MM.1S (cell line): ENCODE measurements at regions not wholly inside any gene's neighbourhood (a gene's known extent, or its start where the extent isn't known, plus 50 kb on each side); places are given as distances from the start of the nearest gene placed in this dataset.

Source experiments
- DNase-seq: peaks from one replicate; pipeline ENCODE4 v3.0.0-alpha.2; 2015
- H2AFZ ChIP-seq: fragments of 300-600 bp; sonication (generic); 2 replicates; pipeline ENCODE4 v1.6.0; 2016; ENCODE audit warnings: antibody characterized with exemption, low read length
- H3F3A ChIP-seq: fragments of 300-600 bp; sonication (generic); 2 replicates; pipeline ENCODE4 v1.6.1; 2016; ENCODE audit warnings: mild to moderate bottlenecking, antibody characterized with exemption, low read length, moderate library complexity, mixed read lengths; ENCODE audit not compliant: insufficient read depth
- H3K27ac ChIP-seq: fragments of 300-600 bp; sonication (generic); 2 replicates; pipeline ENCODE4 v1.5.1; 2016; ENCODE audit warnings: mild to moderate bottlenecking, low read length
- H3K27me3 ChIP-seq: fragments of 300-600 bp; sonication (generic); replicated peaks from 2 replicates; pipeline ENCODE4 v1.6.0; 2016; ENCODE audit warnings: low read length; ENCODE audit not compliant: insufficient read depth
- H3K36me3 ChIP-seq: fragments of 300-600 bp; sonication (generic); replicated peaks from 2 replicates; pipeline ENCODE4 v1.6.1; 2016; ENCODE audit warnings: mild to moderate bottlenecking, low read length, mixed read lengths; ENCODE audit not compliant: insufficient read depth
- H3K4me1 ChIP-seq: fragments of 300-600 bp; sonication (generic); 2 replicates; pipeline ENCODE4 v1.6.1; 2016; ENCODE audit warnings: low read length, mixed read lengths
- H3K4me2 ChIP-seq: fragments of 300-600 bp; sonication (generic); 2 replicates; pipeline ENCODE4 v1.6.0; 2016; ENCODE audit warnings: low read depth, low read length
- H3K4me3 ChIP-seq: fragments of 300-600 bp; sonication (generic); 2 replicates; pipeline ENCODE4 v1.5.1; 2016; ENCODE audit warnings: low read length, mixed read lengths
- H3K79me2 ChIP-seq: fragments of 300-600 bp; sonication (generic); 2 replicates; pipeline ENCODE4 v1.6.1; 2016; ENCODE audit warnings: mixed run types, low read length, mixed read lengths
- H3K9ac ChIP-seq: fragments of 300-600 bp; sonication (generic); 2 replicates; pipeline ENCODE4 v1.6.1; 2016; ENCODE audit warnings: low read length, mixed read lengths
- H3K9me2 ChIP-seq: fragments of 300-600 bp; sonication (generic); replicated peaks from 2 replicates; pipeline ENCODE4 v1.6.1; 2016; ENCODE audit warnings: mild to moderate bottlenecking, low read length, mixed read lengths; ENCODE audit not compliant: insufficient read depth
- H3K9me3 ChIP-seq: fragments of 300-600 bp; sonication (generic); replicated peaks from 2 replicates; pipeline ENCODE4 v1.6.1; 2016; ENCODE audit warnings: mild to moderate bottlenecking, low read length, mixed read lengths; ENCODE audit not compliant: insufficient read depth
- H4K20me1 ChIP-seq: fragments of 300-600 bp; sonication (generic); 2 replicates; pipeline ENCODE4 v1.6.1; 2016; ENCODE audit warnings: mild to moderate bottlenecking, low read length, moderate library complexity, mixed read lengths; ENCODE audit not compliant: insufficient read depth
- EZH2 ChIP-seq: fragments of 300-600 bp; sonication (generic); optimal IDR thresholded peaks from 2 replicates; pipeline ENCODE3; 2017; ENCODE audit warnings: low read depth, mild to moderate bottlenecking, antibody characterized with exemption, low read length, mixed read lengths
- EZH2phosphoT487 ChIP-seq: fragments of 300-600 bp; sonication (generic); IDR thresholded peaks from 2 replicates; pipeline ENCODE4 v1.6.1; 2018; ENCODE audit warnings: antibody characterized with exemption, low read length
- TF ChIP-seq, protein P1 (sequence below): fragments of 300-600 bp; sonication (generic); IDR thresholded peaks from 2 replicates; pipeline ENCODE4 v1.5.1; 2016; ENCODE audit warnings: antibody characterized with exemption, low read length, mixed read lengths

DNA sequence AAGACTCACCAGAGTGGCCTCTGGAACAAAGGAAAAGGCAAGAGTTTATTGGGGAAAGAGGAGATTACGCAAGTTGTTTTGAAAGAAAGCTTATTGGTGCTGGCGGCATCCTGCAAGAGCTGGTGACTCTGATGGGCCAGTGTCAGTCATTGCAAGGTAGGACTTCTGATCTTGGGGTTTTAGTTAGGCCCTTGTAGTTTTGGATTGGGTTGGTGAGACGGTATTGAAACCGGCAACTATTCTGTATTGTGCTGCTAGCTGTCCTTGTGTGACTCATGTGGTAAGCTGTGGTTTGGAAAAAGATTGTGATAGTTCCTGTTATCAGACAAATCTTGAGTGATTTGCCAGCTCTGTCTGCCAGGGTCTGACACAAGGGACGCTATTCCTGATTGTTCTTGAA lies 159.1 kb upstream of the PIEZO2 start:
- Histone ChIP-seq H3K4me3 (no peak overlapping the region), H4K20me1 (no peaks in the 10 kb centered on the region), H3K9ac (no peak overlapping the region), H3K4me2 (no peak overlapping the region), H3K27ac (no peak overlapping the region), H3K79me2 (no peaks in the 10 kb centered on the region), H3K9me2 (no peaks in the 10 kb centered on the region), H3F3A (no peaks in the 10 kb centered on the region), H3K36me3 (no peaks in the 10 kb centered on the region), H2AFZ (no peak overlapping the region), H3K27me3 (no peaks in the 10 kb centered on the region), H3K4me1 (no peaks in the 10 kb centered on the region), H3K9me3 (no peaks in the 10 kb centered on the region)
- TF ChIP-seq EZH2phosphoT487, result no peak
- no peak for DNase-seq

DNA sequence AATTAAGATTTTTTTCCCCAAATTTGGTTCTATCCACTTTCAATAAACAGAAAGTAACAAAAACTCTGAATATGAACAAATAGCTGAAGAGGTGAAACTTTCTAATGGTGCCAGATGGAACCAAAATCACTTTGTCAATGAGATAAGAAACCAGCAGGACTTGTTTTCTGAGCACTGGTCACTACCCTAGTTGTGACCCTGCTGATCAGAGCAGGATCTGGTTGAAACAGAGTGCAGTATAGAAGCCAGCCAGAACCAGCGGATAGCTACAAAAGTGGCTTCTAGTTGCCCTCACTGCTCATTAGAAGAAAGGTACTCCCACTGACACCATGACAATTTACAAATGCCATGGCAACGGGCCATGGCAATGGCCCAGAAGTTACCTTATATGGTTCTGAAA lies 158.3 kb upstream of the PIEZO2 start:
- Histone ChIP-seq H3K9me3 (no peaks in the 10 kb centered on the region), H3K4me3 (no peak overlapping the region), H4K20me1 (no peaks in the 10 kb centered on the region), H3F3A (no peaks in the 10 kb centered on the region), H3K27me3 (no peaks in the 10 kb centered on the region), H3K79me2 (no peaks in the 10 kb centered on the region), H3K36me3 (no peaks in the 10 kb centered on the region), H2AFZ (no peak overlapping the region), H3K27ac (no peak overlapping the region), H3K4me2 (no peak overlapping the region), H3K9me2 (no peaks in the 10 kb centered on the region), H3K9ac (no peak overlapping the region), H3K4me1 (no peaks in the 10 kb centered on the region)
- DNase-seq, result no peak
- TF ChIP-seq EZH2phosphoT487 (no peak), EZH2 (no peak)

DNA sequence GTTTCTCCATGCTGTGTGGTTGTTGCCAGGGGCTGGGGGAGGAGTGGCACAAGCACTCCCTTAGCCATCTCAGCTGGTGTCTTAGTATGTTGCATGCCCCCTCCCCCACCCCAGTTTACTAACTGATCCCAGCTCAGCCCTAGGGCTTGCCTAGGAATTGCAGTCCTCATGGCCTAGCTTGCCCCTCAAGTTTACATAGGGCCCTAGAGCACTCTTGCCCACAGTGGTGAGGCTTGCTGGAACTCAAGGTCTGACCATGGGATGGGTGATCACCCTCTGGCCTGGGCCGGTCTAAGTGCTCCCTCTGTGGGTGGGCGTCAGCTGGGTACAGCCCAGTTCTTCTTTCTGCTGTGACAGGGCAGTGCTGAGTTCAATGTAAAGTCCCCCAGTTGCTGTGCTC lies 156.1 kb upstream of the PIEZO2 start:
- H4K20me1 ChIP-seq, result no peaks in the 10 kb centered on the region
- H3K9ac ChIP-seq, result no peak overlapping the region
- no peaks in the 10 kb centered on the region for H3F3A ChIP-seq
- DNase-seq, result no peak
- H3K36me3 ChIP-seq, result no peaks in the 10 kb centered on the region
- H3K4me1 ChIP-seq, result no peaks in the 10 kb centered on the region
- H3K9me2 ChIP-seq, result no peaks in the 10 kb centered on the region
- H3K9me3 ChIP-seq, result no peaks in the 10 kb centered on the region
- H3K27ac ChIP-seq, result no peak overlapping the region
- H2AFZ ChIP-seq, result no peak overlapping the region
- H3K4me2 ChIP-seq, result no peak overlapping the region
- no peaks in the 10 kb centered on the region for H3K79me2 ChIP-seq
- H3K4me3 ChIP-seq, result no peak overlapping the region
- no peak for TF ChIP-seq EZH2
- TF ChIP-seq, protein P1, sequence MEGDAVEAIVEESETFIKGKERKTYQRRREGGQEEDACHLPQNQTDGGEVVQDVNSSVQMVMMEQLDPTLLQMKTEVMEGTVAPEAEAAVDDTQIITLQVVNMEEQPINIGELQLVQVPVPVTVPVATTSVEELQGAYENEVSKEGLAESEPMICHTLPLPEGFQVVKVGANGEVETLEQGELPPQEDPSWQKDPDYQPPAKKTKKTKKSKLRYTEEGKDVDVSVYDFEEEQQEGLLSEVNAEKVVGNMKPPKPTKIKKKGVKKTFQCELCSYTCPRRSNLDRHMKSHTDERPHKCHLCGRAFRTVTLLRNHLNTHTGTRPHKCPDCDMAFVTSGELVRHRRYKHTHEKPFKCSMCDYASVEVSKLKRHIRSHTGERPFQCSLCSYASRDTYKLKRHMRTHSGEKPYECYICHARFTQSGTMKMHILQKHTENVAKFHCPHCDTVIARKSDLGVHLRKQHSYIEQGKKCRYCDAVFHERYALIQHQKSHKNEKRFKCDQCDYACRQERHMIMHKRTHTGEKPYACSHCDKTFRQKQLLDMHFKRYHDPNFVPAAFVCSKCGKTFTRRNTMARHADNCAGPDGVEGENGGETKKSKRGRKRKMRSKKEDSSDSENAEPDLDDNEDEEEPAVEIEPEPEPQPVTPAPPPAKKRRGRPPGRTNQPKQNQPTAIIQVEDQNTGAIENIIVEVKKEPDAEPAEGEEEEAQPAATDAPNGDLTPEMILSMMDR, result no peak
- no peaks in the 10 kb centered on the region for H3K27me3 ChIP-seq

DNA sequence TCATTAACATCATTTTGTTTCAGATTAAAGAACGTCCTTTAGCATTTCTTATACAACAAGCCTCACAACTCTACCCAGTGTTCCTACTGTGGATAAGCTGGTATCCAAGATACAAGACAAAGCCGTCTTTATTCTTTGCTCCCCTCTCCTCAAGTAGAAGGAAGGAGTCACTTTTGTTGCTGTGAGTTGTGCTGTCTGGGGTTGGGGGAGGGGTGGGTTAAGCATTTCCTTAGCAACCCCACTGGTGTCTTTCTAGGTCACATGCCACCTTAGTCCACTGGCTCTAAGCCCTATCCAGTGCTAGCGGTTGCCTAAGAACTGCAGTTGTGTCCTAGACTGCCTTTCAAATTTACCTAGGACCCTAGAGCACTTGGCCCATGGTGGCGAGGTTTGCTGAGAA lies 155.6 kb upstream of the PIEZO2 start:
- no peaks in the 10 kb centered on the region for H3K27me3 ChIP-seq
- no peak overlapping the region for H2AFZ ChIP-seq
- no peak for TF ChIP-seq EZH2
- TF ChIP-seq EZH2phosphoT487, result no peak
- TF ChIP-seq, protein P1, result no peak

More for the DNA sequence above, 155.6 kb upstream of the PIEZO2 start:
- Histone ChIP-seq H3F3A (no peaks in the 10 kb centered on the region), H3K79me2 (no peaks in the 10 kb centered on the region), H3K4me2 (no peak overlapping the region), H3K9ac (no peak overlapping the region), H3K4me1 (no peaks in the 10 kb centered on the region), H3K9me3 (no peaks in the 10 kb centered on the region), H3K4me3 (no peak overlapping the region), H4K20me1 (no peaks in the 10 kb centered on the region), H3K36me3 (no peaks in the 10 kb centered on the region), H3K9me2 (no peaks in the 10 kb centered on the region), H3K27ac (no peak overlapping the region)
- DNase-seq, result no peak
